Keratinocyte (primary cell): ENCODE measurements at regions not wholly inside any gene's neighbourhood (a gene's known extent, or its start where the extent isn't known, plus 50 kb on each side); places are given as distances from the start of the nearest gene placed in this dataset.

Source experiments
- EZH2 ChIP-seq: IDR thresholded peaks from one replicate; pipeline ENCODE4 v1.6.1; 2012; ENCODE audit warnings: inconsistent platforms, mild to moderate bottlenecking, low read length, moderate library complexity
- TF ChIP-seq, protein P1 (sequence below), 3 experiments: IDR thresholded peaks in 1 of 3; conservative IDR thresholded peaks in 1 of 3; optimal IDR thresholded peaks in 1 of 3; 2 replicates in 2 of 3; 3 replicates in 1 of 3; pipeline versions ENCODE3 to v1.5.1; 2011; ENCODE audit warnings: low read length in 3 of 3, mild to moderate bottlenecking in 3 of 3, moderate library complexity in 2 of 3, control low read depth in 1 of 3, inconsistent platforms in 1 of 3; ENCODE audit not compliant: insufficient read depth in 2 of 3; ENCODE audit errors: extremely low read depth in 1 of 3

DNA sequence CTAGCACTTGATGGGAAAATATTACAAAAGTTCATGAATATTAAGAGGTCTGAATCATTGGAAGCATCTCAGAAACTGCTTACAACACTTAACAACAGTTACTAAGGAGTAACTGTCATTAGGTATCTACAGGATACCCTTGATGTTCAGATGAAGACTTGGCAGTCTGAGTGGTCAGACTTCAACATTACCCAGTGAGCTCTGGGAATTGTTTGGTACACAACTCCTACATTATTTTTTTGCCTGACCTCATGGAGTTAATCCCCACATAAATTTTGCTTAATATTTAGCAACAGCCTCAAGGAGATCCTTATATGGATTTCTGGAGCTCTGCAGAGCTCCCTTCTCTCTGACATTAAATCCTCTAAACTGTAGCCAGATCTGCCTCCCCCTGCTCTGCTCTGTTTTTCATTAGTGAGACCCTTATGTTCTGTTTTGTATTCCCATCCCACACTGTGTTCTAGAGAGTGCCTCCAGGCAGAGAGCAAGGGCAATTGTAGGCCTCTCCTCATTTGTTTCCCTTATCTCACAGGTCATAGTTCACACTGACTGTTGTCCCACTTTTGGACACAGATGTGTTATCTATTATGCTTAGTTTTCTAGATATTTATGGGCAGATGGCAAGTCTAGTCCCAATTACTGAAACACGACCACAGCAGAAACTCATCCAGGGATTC lies 368.8 kb downstream of the GASK1B start:
- TF ChIP-seq, protein P1, sequence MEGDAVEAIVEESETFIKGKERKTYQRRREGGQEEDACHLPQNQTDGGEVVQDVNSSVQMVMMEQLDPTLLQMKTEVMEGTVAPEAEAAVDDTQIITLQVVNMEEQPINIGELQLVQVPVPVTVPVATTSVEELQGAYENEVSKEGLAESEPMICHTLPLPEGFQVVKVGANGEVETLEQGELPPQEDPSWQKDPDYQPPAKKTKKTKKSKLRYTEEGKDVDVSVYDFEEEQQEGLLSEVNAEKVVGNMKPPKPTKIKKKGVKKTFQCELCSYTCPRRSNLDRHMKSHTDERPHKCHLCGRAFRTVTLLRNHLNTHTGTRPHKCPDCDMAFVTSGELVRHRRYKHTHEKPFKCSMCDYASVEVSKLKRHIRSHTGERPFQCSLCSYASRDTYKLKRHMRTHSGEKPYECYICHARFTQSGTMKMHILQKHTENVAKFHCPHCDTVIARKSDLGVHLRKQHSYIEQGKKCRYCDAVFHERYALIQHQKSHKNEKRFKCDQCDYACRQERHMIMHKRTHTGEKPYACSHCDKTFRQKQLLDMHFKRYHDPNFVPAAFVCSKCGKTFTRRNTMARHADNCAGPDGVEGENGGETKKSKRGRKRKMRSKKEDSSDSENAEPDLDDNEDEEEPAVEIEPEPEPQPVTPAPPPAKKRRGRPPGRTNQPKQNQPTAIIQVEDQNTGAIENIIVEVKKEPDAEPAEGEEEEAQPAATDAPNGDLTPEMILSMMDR (optimal IDR thresholded peaks at IDR 0.05 in 1 of 3, IDR thresholded peaks at IDR 0.05 in 1 of 3, conservative IDR thresholded peaks at IDR 0.05 in 1 of 3; ENCODE audit: extremely low read depth in 1 of 3, insufficient read depth in 2 of 3, low read length in 3 of 3) = no peak
- TF ChIP-seq EZH2 = no peak
